GM13976 (cell line): ENCODE measurements at regions not wholly inside any gene's neighbourhood (a gene's known extent, or its start where the extent isn't known, plus 50 kb on each side); places are given as distances from the start of the nearest gene placed in this dataset.

ENCODE experiments used
- DNase-seq: peaks from one replicate; pipeline ENCODE4 v3.0.0; 2012; ENCODE audit warnings: low spot score
- CTCF ChIP-seq: IDR thresholded peaks from 2 replicates; pipeline ENCODE4 v1.5.1; 2012; ENCODE audit warnings: borderline replicate concordance, mild to moderate bottlenecking; ENCODE audit not compliant: insufficient read depth; ENCODE audit errors: extremely low read depth, missing control alignments, control extremely low read depth
- in situ Hi-C: fragments of 300-500 bp; cut with MboI; formaldehyde crosslinking; loops from one replicate; pipeline ENCODE4 v1.12.0; 2022; ENCODE audit warnings: low sequenced_read_pairs, mixed read lengths, inconsistent platforms; ENCODE audit not compliant: unreplicated experiment

GRCh38 chr13:78306519-78307206 lies 296.7 kb downstream of the POU4F1 start:
- in situ Hi-C loops: no loop called here
- no peak for DNase-seq
- TF ChIP-seq CTCF: no peak

GRCh38 chr13:78305171-78305570 lies 298.2 kb downstream of the POU4F1 start:
- no peak for TF ChIP-seq CTCF
- no peak for DNase-seq
- in situ Hi-C loops: no loop called here

GRCh38 chr13:78299832-78300623 lies 303.3 kb downstream of the POU4F1 start:
- in situ Hi-C loops: no loop called here
- DNase-seq: no peak

GRCh38 chr13:78298657-78299056 lies 304.7 kb downstream of the POU4F1 start:
- in situ Hi-C loops: no loop called here
- no peak for TF ChIP-seq CTCF
- no peak for DNase-seq

More at GRCh38 chr13:78299832-78300623, 303.3 kb downstream of the POU4F1 start:
- TF ChIP-seq CTCF: no peak

- TF ChIP-seq CTCF: no peak
- DNase-seq: no peak
- in situ Hi-C loops: no loop called here
These were observed 316.6 kb downstream of the POU4F1 start for GRCh38 chr13:78286748-78287147.

GRCh38 chr13:78265098-78265497 lies 338.3 kb downstream of the POU4F1 start:
- TF ChIP-seq CTCF: no peak
- no peak for DNase-seq
- in situ Hi-C loops: no loop called here
